Memory B cell (primary cell): ENCODE measurements at regions not wholly inside any gene's neighbourhood (a gene's known extent, or its start where the extent isn't known, plus 50 kb on each side); places are given as distances from the start of the nearest gene placed in this dataset.

Source experiments
- ATAC-seq: fragments of 150-1000 bp; cut with Tn5 transposase; 2 replicates; pipeline ENCODE4 v1.10.0; 2021; ENCODE audit warnings: low read depth, mild to moderate bottlenecking, moderate library complexity
- DNase-seq, 2 donors: peaks; one replicate each; pipeline ENCODE4 v3.0.0; 2022; ENCODE audit warnings: low spot score in 2 of 2
- H3K27ac Mint-ChIP-seq: one replicate; pipeline ENCODE4 v1.8.0; 2022; ENCODE audit warnings: mild to moderate bottlenecking, moderate library complexity, mixed read lengths
- H3K27me3 Mint-ChIP-seq: one replicate; pipeline ENCODE4 v1.8.0; 2022; ENCODE audit warnings: mixed read lengths
- H3K36me3 Mint-ChIP-seq: one replicate; pipeline ENCODE4 v1.8.0; 2022; ENCODE audit warnings: mild to moderate bottlenecking, mixed read lengths
- H3K4me1 Mint-ChIP-seq: one replicate; pipeline ENCODE4 v1.8.0; 2022; ENCODE audit warnings: mixed read lengths
- H3K4me3 Mint-ChIP-seq: one replicate; pipeline ENCODE4 v1.8.0; 2022; ENCODE audit warnings: mild to moderate bottlenecking, moderate library complexity, mixed read lengths
- H3K9me3 Mint-ChIP-seq: one replicate; pipeline ENCODE4 v1.8.0; 2022; ENCODE audit warnings: mixed read lengths

DNA sequence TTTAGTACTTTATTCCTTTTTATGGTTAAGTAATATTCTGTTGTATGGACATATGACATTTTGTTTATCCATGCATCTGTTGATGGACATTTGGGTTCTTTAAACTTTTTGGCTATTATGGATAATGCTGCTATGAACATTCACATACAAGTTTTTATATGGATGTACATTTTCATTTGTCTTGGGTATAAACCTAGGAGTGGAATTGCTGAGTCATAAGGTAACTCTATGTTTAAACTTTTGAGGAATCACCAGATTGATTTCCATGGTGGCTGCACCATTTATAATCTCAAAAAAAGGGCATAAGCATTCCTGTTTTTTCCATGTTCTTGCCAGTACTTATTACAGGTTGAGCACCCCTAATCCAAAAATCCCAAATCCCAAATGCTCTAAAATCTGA, 90.3 kb upstream of the CRHR1 start:
- no peak overlapping the region for H3K27ac Mint-ChIP-seq
- H3K4me3 Mint-ChIP-seq: no peak overlapping the region
- no peaks in the 10 kb centered on the region for H3K4me1 Mint-ChIP-seq
- no peak for ATAC-seq
- DNase-seq: no peak
- H3K36me3 Mint-ChIP-seq: no peaks in the 10 kb centered on the region
- H3K9me3 Mint-ChIP-seq: no peaks in the 10 kb centered on the region
- H3K27me3 Mint-ChIP-seq: peaks cover 24% of the 10 kb centered on the region

DNA sequence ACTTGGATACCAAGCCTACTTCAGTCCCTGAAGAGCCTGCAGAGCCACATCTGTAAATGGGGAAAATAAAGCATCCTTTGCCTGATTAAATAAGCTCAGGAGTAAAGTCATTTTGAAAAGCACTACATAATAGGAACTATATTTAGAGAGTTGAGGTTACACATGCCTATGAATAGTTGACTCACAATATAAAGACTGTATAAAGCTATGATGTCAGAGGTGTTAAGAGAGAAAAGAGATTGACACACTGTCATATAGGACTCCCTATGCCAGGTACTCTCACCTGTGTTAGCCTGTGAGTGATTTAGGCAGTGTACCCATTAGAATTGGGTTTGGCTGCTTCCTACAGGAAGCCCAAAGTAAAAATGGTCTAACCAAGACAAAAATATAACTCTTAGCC, 87.7 kb upstream of the CRHR1 start:
- no peaks in the 10 kb centered on the region for H3K4me1 Mint-ChIP-seq
- H3K9me3 Mint-ChIP-seq: no peaks in the 10 kb centered on the region
- no peak overlapping the region for H3K27ac Mint-ChIP-seq
- peaks cover 18% of the 10 kb centered on the region for H3K27me3 Mint-ChIP-seq
- no peaks in the 10 kb centered on the region for H3K36me3 Mint-ChIP-seq
- DNase-seq: no peak
- no peak overlapping the region for H3K4me3 Mint-ChIP-seq
- ATAC-seq: no peak

DNA sequence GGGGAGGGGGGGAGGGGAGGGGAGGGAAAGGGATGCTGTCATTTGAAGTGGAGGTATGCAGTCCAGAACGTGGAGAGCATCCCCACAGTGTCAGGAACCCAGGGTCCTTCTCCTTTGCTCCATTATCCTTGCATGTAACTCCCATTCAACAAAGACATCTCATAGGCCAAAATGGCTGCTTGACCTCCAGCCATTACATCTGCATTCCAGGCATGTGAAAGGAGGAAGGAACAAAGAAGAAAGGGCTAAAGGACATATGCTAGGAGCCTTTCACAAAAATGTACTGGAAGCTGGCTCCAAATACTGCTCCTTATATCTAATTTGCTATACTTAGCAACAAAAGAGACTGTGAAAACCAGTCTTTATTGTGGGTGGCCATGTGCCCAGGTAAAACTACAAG, 87.0 kb upstream of the CRHR1 start:
- DNase-seq (no peak), ATAC-seq (no peak)
- Mint-ChIP-seq H3K9me3 (no peaks in the 10 kb centered on the region), H3K27ac (no peak overlapping the region), H3K27me3 (peaks cover 22% of the 10 kb centered on the region), H3K4me1 (no peaks in the 10 kb centered on the region), H3K36me3 (no peaks in the 10 kb centered on the region), H3K4me3 (no peak overlapping the region)

- Mint-ChIP-seq H3K27ac (no peak overlapping the region), H3K9me3 (no peaks in the 10 kb centered on the region), H3K36me3 (no peaks in the 10 kb centered on the region), H3K4me3 (no peak overlapping the region), H3K4me1 (no peaks in the 10 kb centered on the region), H3K27me3 (peaks cover 27% of the 10 kb centered on the region)
- DNase-seq (no peak), ATAC-seq (no peak)
Measured at GRCh38 chr17:45700171-45701090, 83.7 kb upstream of the CRHR1 start.

DNA sequence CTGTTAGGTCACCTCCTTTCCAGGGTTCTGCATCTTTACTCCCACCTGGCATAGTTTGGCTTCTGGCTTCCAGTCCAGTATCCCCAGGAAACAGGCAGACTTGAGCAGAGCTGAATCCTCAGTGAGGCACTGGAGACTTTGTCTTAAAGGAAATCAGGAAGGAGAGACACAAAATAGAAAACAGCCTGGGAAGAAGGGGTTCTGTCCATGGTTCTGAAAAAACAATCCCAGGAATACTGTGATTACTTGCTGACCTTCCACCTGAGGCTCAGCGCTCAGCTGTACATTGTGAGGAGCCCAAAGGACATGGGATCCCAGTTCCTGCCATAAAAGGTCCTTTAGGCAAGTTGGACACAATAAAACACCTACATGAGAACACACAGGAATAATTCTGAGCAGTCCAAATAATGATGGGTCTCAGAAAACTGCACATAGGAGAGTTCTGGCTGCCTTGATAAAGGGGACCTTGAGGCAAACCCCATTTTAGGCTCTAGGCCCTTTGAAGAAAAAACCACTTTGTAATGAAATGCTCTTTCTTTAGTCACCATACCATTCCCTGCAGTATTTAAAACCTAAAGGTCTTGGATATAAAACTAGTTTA, 81.4 kb upstream of the CRHR1 start:
- Mint-ChIP-seq H3K4me1 (no peaks in the 10 kb centered on the region), H3K4me3 (no peak overlapping the region), H3K27ac (no peak overlapping the region), H3K36me3 (no peaks in the 10 kb centered on the region), H3K9me3 (no peaks in the 10 kb centered on the region), H3K27me3 (peaks cover 26% of the 10 kb centered on the region)
- ATAC-seq: no peak
- no peak for DNase-seq

DNA sequence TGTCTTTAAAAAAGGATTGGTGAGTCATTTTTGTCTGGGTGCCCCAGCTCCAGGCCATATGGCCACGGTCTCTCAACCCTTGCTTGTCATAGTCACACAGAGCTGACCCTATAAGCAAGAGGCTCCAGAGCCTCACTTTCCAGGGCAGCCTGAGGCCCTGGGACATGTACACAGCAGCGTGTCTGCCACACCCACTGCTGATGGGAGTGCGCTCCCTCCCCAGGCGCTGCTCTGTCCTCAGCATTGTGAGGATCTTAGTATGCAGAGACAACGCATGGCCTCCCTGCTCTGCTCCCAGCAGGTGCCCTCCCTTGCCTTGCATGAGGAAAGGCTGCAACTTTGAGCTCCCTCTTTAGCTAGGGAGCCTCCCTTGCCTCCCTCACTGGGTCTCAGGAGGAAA, 80.8 kb upstream of the CRHR1 start:
- H3K9me3 Mint-ChIP-seq: no peaks in the 10 kb centered on the region
- no peaks in the 10 kb centered on the region for H3K36me3 Mint-ChIP-seq
- no peak overlapping the region for H3K4me3 Mint-ChIP-seq
- H3K4me1 Mint-ChIP-seq: no peaks in the 10 kb centered on the region
- ATAC-seq (no peak), DNase-seq (no peak)
- H3K27me3 Mint-ChIP-seq: peaks cover 31% of the 10 kb centered on the region
- H3K27ac Mint-ChIP-seq: no peak overlapping the region

- ATAC-seq (no peak), DNase-seq (no peak)
- Mint-ChIP-seq H3K9me3 (no peaks in the 10 kb centered on the region), H3K27ac (no peak overlapping the region), H3K36me3 (no peaks in the 10 kb centered on the region), H3K27me3 (peaks cover 27% of the 10 kb centered on the region), H3K4me3 (no peak overlapping the region), H3K4me1 (no peaks in the 10 kb centered on the region)
Measured at GRCh38 chr17:45703806-45704205, 80.3 kb upstream of the CRHR1 start.

DNA sequence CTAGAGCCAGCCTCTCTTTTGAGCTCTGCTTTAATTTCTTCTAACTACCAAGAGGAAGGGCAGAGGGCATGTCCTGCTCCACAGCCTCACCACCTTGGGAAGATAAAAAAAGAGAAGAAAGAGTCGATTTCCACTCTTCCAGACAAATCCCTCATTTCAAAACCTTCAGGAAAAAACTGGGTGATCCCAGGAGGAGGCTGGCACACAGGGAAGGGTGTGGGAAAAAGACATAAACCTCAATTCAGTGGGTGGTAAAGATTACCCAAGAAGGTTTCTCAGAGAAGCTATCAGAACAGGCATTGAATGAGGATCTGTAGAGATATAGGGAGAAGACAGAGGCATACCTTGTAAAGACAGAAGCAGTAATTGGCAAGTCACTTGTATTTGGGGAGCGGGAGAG, 79.9 kb upstream of the CRHR1 start:
- Mint-ChIP-seq H3K9me3 (no peaks in the 10 kb centered on the region), H3K27ac (no peak overlapping the region), H3K4me3 (no peak overlapping the region)

DNA sequence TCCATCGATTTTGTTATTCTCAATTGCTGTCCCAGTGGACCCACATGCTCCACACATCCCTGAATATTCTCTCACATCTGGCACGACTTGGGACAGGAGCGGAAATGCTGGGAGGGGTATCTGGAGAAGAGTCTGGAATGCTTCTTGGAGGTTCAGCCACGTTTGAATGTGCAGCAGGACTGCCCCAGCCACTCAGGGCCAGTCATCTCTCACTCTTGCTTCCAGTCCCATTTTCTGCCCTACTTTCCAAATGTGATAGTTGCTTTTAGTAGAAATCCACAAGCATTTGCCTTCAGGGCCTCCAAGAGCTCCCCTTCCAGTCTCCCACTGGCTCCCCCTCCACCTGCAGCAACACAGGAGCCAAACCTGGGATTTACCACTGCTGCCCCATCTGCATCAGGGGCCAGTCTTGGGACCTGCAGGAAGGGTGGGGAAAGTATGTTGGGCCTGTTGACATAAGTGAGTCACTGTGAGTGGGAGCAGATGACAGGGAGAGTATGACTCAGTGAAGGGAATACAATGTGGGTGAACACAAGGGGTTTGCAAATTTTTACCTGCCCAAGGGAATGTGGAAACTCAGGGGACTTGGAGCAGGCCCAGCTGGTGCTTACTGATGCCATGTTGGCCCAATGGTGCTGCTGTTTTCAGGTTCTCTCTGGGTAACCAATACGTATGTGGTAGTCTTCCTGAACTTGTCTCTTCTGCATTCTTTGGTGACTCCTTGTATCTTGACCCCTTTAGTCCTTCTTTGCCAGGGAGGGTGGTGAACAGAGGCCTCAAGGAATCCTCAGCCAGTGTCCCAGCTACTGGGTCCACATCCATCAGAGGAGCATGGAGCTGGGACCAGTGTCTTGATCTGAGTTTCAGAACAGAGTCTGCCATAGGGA, 78.8 kb upstream of the CRHR1 start:
- no peak for DNase-seq

More for the DNA sequence above, 79.9 kb upstream of the CRHR1 start:
- no peak for DNase-seq
- ATAC-seq: no peak
- Mint-ChIP-seq H3K27me3 (peaks cover 30% of the 10 kb centered on the region), H3K4me1 (no peaks in the 10 kb centered on the region), H3K36me3 (no peaks in the 10 kb centered on the region)

GRCh38 chr17:45706033-45706432, 78.1 kb upstream of the CRHR1 start:
- Mint-ChIP-seq H3K27me3 (peaks cover 27% of the 10 kb centered on the region), H3K4me1 (no peaks in the 10 kb centered on the region), H3K27ac (no peak overlapping the region), H3K36me3 (no peaks in the 10 kb centered on the region), H3K4me3 (no peak overlapping the region), H3K9me3 (no peaks in the 10 kb centered on the region)
- no peak for DNase-seq
- no peak for ATAC-seq

More for the DNA sequence above, 78.8 kb upstream of the CRHR1 start:
- Mint-ChIP-seq H3K9me3 (no peaks in the 10 kb centered on the region), H3K27ac (no peak overlapping the region), H3K36me3 (no peaks in the 10 kb centered on the region), H3K4me3 (no peak overlapping the region), H3K27me3 (peaks cover 26% of the 10 kb centered on the region), H3K4me1 (no peaks in the 10 kb centered on the region)
- ATAC-seq: no peak

DNA sequence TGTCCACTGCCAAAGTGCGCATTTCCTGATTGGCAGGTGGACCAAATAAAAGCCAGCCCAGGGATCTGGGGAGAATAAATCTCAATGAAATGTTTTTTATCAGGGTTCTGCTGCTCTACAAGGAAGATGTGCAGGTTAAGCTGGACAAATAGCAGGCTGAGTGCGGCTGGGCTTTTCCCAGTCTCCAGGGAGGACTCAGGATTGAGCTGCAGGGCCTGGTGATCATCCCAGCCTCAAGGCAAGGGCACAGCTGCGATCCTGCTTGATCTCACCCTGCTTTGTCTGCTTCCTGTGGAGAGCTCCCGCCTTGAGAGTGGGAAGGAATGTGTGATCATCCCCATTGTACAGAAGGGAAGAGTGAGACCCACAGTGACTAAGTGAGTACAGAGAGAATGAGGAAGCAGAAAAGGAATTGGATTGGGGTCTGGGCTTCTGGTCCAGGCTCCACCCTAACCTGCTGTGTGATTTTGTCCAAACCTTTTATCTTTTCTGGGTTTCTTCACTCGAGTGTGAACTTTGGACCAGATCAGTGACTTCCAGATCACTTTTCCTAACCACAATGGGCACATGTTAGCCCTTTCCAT, 75.3 kb upstream of the CRHR1 start:
- ATAC-seq: no peak
- no peak overlapping the region for H3K27ac Mint-ChIP-seq
- no peaks in the 10 kb centered on the region for H3K9me3 Mint-ChIP-seq
- no peak for DNase-seq
- no peak overlapping the region for H3K4me3 Mint-ChIP-seq
- H3K4me1 Mint-ChIP-seq: no peaks in the 10 kb centered on the region
- no peaks in the 10 kb centered on the region for H3K36me3 Mint-ChIP-seq
- H3K27me3 Mint-ChIP-seq: peaks cover 26% of the 10 kb centered on the region

DNA sequence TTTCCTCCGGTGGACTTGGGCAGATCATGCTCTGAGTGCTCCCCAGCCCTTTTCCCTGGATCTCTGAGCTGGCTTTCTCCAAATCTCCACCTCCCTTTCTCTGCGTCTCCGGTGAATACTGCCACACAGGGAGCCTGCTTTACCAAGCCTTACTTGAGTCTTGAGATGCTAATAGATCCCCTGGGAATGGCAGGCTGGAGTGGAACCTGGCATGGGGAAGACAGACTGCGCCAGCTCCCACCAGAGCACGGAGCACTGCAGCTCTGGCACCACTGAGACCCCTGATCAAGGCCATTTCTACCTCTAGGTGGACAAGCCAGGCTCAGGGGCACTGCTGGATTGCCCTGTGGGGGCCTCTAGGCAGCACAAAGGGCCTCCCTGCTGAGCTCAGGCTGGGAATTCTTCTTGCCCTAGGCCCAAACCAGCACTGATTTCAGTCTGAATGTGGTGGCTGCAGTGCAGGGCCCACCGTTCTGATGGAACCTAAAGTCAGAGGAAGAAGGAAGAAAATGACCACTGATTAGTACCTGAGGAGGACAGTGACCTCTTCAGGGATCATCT, 74.3 kb upstream of the CRHR1 start:
- H3K27me3 Mint-ChIP-seq: peaks cover 22% of the 10 kb centered on the region
- no peak for DNase-seq
- ATAC-seq: no peak
- H3K27ac Mint-ChIP-seq: no peak overlapping the region
- no peaks in the 10 kb centered on the region for H3K9me3 Mint-ChIP-seq
- H3K36me3 Mint-ChIP-seq: no peaks in the 10 kb centered on the region
- H3K4me3 Mint-ChIP-seq: no peak overlapping the region
- no peaks in the 10 kb centered on the region for H3K4me1 Mint-ChIP-seq

DNA sequence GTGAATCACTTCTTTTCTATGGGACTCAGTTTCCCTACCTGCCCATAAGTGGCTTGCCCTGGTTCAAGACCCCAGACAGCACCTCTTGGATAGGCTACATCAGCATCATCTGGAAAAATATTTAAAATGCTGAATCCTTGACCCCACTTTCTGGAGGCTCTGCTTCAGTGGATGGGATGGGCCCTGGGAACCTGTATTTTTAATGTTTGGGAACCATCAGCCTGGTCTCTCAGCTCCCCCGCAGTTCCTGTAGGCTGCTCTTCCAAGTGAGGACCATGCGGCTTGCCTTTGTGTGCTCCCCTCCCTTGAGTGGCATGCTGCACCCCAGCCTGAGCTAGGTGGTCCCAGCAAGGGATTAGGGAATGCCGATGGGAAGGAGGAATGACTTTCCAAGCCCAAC, 68.3 kb upstream of the CRHR1 start:
- no peak for DNase-seq
- H3K27ac Mint-ChIP-seq: no peak overlapping the region
- peaks cover 17% of the 10 kb centered on the region for H3K27me3 Mint-ChIP-seq
- no peaks in the 10 kb centered on the region for H3K36me3 Mint-ChIP-seq
- ATAC-seq: no peak
- H3K4me3 Mint-ChIP-seq: no peak overlapping the region
- no peaks in the 10 kb centered on the region for H3K4me1 Mint-ChIP-seq
- H3K9me3 Mint-ChIP-seq: no peaks in the 10 kb centered on the region
